ENCODE measurements at regions not wholly inside any gene's neighbourhood (a gene's known extent, or its start where the extent isn't known, plus 50 kb on each side); places are given as distances from the start of the nearest gene placed in this dataset.

DNA sequence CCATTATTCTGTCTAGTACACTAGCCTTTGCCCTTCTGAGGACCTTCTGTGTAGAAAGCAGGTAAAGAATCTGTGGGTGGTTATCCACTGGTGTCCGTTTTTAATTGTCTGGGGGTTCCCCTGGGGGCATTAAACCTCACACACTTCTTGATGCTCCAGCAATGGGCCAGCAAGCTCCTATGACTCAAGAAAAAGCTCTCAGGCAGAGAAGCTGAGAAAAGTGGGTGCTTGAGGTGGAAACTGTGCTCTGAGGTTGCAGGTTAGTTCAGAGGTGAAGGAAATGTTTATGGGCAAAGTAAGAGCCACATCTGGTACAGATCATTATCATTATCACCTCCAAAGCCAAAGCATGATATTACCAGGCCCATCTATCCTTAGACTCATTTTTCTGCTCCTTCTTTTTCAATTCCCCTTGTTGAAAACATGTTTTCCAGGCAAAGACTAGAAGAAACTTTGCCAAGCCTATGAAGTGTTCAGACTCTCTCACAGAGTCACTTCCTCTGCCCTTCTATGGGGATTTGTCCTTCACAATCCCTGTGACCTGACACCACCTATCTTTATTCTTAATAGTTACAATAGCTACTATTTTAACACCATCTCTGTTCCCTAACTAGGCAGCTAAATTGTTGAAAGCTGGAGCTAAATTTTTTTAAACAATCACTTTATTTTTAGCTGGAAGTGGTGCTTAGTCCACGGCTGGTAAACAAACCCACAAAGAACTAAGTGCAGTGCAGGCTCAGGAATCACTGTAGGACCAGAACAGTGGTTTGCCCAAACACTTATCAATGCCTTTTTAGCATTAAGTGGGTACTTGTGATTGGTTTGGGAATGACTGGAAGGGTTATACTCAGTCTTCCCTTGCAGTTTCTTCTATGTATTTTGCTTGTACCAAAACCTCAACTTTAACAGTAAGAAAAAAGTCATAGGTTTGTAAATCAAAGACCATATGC, 512.8 kb upstream of the POU3F3 start:
- no peaks in the 10 kb centered on the region for H3K4me1 ChIP-seq
- no peak overlapping the region for H3K4me3 ChIP-seq
- 0 out of 2 replicates have a peak, but pooled peaks cover 2% of the 10 kb centered on the region for H3K9me3 ChIP-seq (replicated peaks)

DNA sequence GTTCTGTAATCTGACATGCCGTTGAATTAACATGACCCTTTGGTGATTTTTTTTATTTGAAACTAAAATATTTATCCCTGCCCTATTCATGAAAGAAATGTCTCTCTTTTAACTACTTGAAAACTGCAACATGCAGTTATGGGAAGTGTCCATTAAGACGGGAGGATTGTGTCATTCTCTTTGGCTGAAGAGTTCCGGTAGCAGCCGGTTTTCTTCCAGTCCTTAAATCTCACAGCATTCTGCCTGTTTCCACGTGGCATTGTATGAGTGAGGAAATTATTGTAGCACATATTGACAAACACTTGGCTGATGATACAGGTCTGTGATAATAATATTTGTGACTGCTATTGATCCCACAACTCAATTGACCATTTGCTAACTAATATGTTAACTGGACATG, 509.6 kb upstream of the POU3F3 start:
- no peak for DNase-seq
- no peak overlapping the region for H3K4me3 ChIP-seq
- H3K4me1 ChIP-seq = no peaks in the 10 kb centered on the region
- no peaks in the 10 kb centered on the region; the same call in 1 of the 2 replicates for H3K9me3 ChIP-seq (replicated peaks)
- no peaks in the 10 kb centered on the region for H3K36me3 ChIP-seq
- H3K27me3 ChIP-seq = no peaks in the 10 kb centered on the region
- no peak overlapping the region for H3K27ac ChIP-seq

More for the DNA sequence above, 512.8 kb upstream of the POU3F3 start:
- DNase-seq = no peak
- Histone ChIP-seq H3K36me3 (no peaks in the 10 kb centered on the region), H3K27ac (no peak overlapping the region), H3K27me3 (no peaks in the 10 kb centered on the region)

DNA sequence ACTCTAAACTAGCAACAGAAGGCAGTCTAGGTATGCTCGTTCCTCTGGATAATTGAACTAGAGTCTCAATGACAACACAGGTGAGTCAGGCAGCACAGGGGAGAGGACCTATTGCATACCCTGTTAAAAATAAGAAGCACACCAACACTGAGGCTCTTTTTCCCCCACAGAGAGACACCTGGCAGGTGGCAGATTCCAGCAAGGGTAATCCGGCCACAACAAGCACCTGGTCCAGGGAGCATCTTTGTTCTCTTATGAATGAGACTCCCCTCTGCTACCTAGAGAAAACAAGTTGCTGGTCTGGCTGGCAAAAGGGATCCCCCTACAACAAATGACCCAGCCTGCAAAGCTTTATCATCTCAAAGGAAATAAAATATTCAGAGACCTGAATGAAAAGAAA, 508.9 kb upstream of the POU3F3 start:
- Histone ChIP-seq H3K27me3 (no peaks in the 10 kb centered on the region), H3K4me1 (no peaks in the 10 kb centered on the region), H3K27ac (no peak overlapping the region), H3K4me3 (no peak overlapping the region), H3K9me3 (replicated peaks) (no peaks in the 10 kb centered on the region; the same call in 1 of the 2 replicates), H3K36me3 (no peaks in the 10 kb centered on the region)
- no peak for DNase-seq

DNA sequence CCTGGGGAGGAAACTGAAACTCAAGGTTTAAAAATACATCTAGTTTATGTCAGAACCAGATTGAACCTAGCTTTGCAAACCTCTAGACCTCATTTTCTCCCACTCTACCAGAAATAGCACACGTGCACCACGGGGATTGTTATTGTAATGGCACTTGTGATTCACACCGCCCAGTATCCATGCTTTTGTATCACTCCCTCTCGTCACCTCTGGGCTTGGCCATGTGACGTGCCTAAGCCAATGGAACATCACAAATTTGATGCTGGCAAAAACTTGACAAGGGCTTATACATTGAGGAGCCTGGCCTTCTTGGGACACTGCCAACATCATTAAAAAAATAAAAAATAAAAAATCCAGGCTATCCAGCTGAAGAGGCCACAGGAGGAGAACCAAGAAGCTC, 495.8 kb upstream of the POU3F3 start:
- no peaks in the 10 kb centered on the region for H3K9me3 ChIP-seq (replicated peaks)
- H3K4me1 ChIP-seq = no peaks in the 10 kb centered on the region
- H3K4me3 ChIP-seq = no peak overlapping the region
- no peaks in the 10 kb centered on the region for H3K36me3 ChIP-seq
- no peak overlapping the region for H3K27ac ChIP-seq
- DNase-seq = peak in 1 of 2 experiments; percentile 23
- H3K27me3 ChIP-seq = no peaks in the 10 kb centered on the region

DNA sequence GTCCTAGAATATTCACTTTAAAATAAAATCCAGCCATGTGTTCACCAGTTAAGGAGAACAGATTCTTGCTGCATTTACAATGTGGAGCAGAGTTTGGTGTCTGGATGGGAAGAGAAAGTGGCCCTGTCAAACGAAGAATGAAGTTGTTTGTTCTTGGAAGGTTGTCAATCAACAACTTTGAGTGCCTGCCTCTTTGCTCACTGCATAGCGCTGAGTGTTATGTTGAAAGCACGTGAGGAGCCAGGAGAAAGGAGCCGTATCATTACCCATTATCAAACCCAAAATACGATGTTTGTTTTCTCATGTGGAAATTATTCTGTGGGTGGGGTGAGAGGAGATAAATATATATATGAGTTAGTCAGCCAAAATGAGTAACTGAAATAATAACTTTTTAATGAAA, 492.5 kb upstream of the POU3F3 start:
- no peaks in the 10 kb centered on the region for H3K4me1 ChIP-seq
- H3K27ac ChIP-seq = no peak overlapping the region
- H3K27me3 ChIP-seq = no peaks in the 10 kb centered on the region; the same call in 1 of the 2 replicates
- no peaks in the 10 kb centered on the region for H3K9me3 ChIP-seq (replicated peaks)
- H3K4me3 ChIP-seq = no peak overlapping the region
- no peaks in the 10 kb centered on the region for H3K36me3 ChIP-seq
- no peak for DNase-seq

DNA sequence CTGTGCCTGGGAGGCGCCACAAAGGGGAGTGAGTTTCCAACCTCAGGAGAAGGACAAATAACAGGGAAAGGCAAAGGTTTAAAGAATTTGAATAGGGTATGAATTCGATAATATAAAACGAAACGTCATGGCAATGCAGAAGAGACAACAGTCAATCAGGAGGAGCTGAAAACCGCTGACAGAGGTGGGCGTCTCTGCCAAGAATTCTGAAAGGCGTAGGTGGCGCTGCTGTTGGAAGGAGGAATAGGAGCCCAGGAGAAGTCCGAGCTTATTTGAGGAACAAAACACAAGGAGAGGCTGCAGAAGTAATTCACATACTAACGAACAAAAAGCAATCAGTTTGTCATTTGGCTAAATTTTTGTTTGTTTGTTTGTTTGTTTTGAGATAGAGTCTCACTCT, 485.8 kb upstream of the POU3F3 start:
- no peaks in the 10 kb centered on the region for H3K4me1 ChIP-seq

DNA sequence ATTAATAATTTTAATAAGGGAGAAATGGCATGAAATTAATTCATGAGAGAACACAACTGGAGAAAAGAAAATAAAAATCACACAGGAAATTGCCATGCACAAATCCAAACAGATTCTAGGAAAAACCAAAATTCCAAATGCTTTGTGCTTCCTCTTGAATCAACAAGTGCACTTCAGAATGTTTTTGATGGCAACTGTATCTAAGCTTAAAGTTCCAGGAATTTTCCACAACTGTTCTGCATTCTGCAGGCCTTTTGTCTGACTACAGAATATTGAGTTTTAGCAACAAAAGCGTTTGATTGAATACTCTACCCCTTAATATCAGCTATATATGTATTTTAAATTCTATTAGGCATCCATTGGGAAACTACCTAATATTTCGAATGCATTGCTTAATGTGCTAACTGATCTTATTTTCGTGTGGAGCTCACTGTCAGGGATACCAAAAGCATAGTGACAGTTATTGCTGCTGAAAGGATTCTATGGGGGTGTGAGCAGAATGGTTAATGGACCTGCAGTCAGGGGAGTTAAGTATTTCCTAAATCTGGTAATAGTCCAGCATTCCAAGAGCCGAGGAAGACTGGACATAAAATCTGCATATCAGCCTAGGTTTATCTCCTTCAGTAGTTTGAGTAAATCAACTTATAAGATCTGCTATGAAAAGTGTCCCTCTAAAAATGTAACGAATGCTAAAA, 482.7 kb upstream of the POU3F3 start:
- no peaks in the 10 kb centered on the region for H3K36me3 ChIP-seq
- no peak overlapping the region for H3K4me3 ChIP-seq
- no peak for DNase-seq
- H3K9me3 ChIP-seq (replicated peaks) = no peaks in the 10 kb centered on the region
- H3K27ac ChIP-seq = no peak overlapping the region
- H3K27me3 ChIP-seq = no peaks in the 10 kb centered on the region; the same call in 1 of the 2 replicates
- no peaks in the 10 kb centered on the region for H3K4me1 ChIP-seq

More for the DNA sequence above, 485.8 kb upstream of the POU3F3 start:
- H3K4me3 ChIP-seq = no peak overlapping the region
- H3K27ac ChIP-seq = no peak overlapping the region
- H3K9me3 ChIP-seq (replicated peaks) = no peaks in the 10 kb centered on the region
- DNase-seq = no peak
- H3K27me3 ChIP-seq = no peaks in the 10 kb centered on the region; the same call in 1 of the 2 replicates
- no peaks in the 10 kb centered on the region for H3K36me3 ChIP-seq

DNA sequence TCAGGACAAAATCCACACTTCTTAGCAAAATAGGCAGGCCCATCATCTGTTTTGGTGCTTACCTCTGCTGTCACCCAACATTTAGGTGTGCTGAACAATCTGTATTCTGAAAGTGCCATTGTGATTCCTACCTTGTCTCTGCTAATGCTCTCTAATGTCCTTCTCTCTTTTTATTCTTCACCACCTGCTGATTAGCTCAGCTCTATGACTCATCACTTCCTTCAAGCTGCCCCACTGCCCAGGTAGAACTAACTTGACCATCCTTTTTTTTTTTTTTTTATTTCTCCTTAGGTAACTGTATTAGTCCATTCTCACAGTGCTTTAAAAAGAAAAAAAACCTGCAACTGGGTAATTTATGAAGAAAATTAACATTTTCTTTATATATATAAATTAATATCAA, 478.7 kb upstream of the POU3F3 start:
- no peak overlapping the region for H3K4me3 ChIP-seq
- H3K27ac ChIP-seq = no peak overlapping the region
- H3K4me1 ChIP-seq = no peaks in the 10 kb centered on the region
- H3K9me3 ChIP-seq (replicated peaks) = no peaks in the 10 kb centered on the region
- no peaks in the 10 kb centered on the region for H3K27me3 ChIP-seq
- DNase-seq = no peak
- no peaks in the 10 kb centered on the region for H3K36me3 ChIP-seq

DNA sequence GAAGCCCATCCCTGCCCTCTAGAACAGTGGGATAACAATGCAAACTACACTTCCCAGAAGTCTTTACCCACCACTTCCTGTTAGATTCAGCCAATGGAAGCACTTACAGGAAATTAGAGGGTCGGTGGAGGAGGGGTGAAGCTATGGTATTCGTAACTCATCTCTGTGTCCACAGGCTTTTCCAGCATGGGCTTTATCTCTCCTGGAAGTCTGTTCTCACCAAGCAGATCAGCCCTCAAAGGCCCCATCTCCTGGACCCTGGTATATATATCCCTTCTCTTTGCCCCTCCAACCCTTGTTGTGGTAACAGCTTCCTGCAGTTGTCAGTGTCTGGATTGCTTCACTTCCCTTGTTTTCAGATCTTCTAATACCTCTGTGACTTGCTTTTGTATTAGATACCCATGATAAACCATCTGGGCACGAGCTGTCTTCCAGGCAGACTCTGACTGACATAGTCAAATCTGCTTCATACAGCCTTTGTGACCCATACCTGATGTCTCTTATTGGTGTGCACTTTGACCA, 475.0 kb upstream of the POU3F3 start:
- no peaks in the 10 kb centered on the region for H3K27me3 ChIP-seq
- DNase-seq = peak; percentile 49 to 72
- no peaks in the 10 kb centered on the region for H3K36me3 ChIP-seq
- no peaks in the 10 kb centered on the region for H3K4me1 ChIP-seq
- peak overlapping the region; percentile 60 for H3K4me3 ChIP-seq
- H3K9me3 ChIP-seq (replicated peaks) = no peaks in the 10 kb centered on the region
- H3K27ac ChIP-seq = peak overlapping the region; percentile 31; the same call in 1 of the 2 replicates

DNA sequence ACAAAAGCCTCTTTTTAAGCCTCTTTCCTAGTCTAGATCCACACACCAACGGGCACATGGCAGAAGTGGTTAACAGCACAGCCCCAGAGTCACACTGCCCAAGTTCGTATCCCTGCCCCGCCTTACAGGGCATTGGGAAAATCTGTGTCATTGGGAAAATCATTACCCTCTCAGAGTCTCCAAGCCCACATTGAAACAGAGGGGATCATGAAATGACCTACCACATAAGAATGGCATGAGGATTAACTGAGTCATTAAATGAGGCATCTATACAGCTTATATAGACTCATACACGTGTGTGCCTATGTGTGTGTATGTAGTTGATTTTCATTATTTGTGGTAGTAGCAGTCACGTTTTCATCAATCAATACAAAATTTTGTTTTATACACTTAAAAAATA, 469.0 kb upstream of the POU3F3 start:
- H3K9me3 ChIP-seq (replicated peaks) = no peaks in the 10 kb centered on the region
- H3K4me3 ChIP-seq = no peak overlapping the region
- H3K4me1 ChIP-seq = no peaks in the 10 kb centered on the region
- H3K27me3 ChIP-seq = no peaks in the 10 kb centered on the region
- no peak overlapping the region for H3K27ac ChIP-seq
- DNase-seq = no peak
- H3K36me3 ChIP-seq = no peaks in the 10 kb centered on the region

DNA sequence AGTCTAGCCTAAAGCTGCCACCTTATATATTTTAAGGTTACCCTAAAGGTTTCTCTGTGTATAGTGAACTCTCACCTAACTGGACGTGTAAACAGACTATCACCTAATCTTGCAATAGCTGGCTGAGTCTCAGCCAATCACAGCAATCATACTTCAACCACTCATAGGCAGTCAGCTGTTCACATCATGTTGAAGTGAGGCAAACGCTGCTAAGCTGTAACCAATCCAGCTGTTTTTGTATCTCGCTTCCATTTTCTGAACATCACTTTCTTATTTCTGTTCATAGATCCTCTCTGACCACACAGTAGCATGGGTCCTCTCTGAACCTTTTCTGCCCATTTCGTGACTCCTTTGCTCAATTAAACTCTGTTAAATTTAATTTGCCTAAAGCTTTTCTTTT, 468.2 kb upstream of the POU3F3 start:
- H3K4me1 ChIP-seq = no peaks in the 10 kb centered on the region
- DNase-seq = peak in 1 of 2 experiments; percentile 27
- H3K4me3 ChIP-seq = no peak overlapping the region
- no peaks in the 10 kb centered on the region for H3K36me3 ChIP-seq
- H3K9me3 ChIP-seq (replicated peaks) = no peaks in the 10 kb centered on the region
- no peak overlapping the region for H3K27ac ChIP-seq
- H3K27me3 ChIP-seq = no peaks in the 10 kb centered on the region

DNA sequence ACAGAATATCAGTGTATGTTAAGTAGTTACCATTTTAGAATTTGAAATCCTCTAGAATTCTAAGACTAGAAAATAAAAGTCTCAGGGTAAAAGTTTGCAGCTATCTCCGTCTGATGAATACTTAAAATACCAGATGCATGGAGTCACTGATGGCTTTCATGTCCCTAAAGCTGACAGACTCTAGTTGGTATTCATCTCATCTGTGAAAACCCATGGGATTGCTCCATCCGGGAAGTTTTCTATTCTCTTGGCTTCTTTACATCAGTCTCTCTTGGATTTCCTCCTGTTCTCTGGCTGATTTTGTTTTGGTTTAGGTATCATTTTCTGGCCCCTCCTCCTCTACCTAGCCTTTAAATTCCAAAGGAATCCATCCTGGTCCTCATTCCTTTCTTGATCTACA, 465.6 kb upstream of the POU3F3 start:
- Histone ChIP-seq H3K9me3 (replicated peaks) (no peaks in the 10 kb centered on the region), H3K27ac (no peak overlapping the region), H3K36me3 (no peaks in the 10 kb centered on the region), H3K4me3 (no peak overlapping the region), H3K27me3 (no peaks in the 10 kb centered on the region), H3K4me1 (no peaks in the 10 kb centered on the region)
- DNase-seq = no peak

DNA sequence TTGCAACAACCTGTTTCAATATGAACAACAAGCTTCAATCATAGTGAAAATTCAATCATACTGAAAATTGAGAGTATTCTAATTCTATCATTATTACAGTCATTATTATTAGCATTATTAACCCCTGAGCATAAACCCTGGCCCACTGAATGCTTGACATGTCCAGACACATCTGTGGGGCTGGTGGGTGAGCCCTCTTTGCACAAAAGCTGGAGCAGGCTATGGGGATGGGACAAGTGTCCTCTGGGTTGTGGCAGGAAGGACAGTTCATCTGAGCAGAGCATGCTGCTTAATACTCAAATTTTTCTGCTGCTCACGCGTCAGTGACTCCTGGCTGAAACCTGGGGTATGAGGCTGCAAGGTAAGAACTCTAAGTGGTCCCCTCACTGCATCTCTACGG, 451.1 kb upstream of the POU3F3 start:
- no peaks in the 10 kb centered on the region for H3K9me3 ChIP-seq (replicated peaks)
- no peak overlapping the region for H3K27ac ChIP-seq
- H3K4me1 ChIP-seq = peaks cover 4% of the 10 kb centered on the region; the same call in 1 of the 2 replicates
- no peak overlapping the region for H3K4me3 ChIP-seq
- no peaks in the 10 kb centered on the region for H3K36me3 ChIP-seq
- DNase-seq = no peak
- H3K27me3 ChIP-seq = no peaks in the 10 kb centered on the region

DNA sequence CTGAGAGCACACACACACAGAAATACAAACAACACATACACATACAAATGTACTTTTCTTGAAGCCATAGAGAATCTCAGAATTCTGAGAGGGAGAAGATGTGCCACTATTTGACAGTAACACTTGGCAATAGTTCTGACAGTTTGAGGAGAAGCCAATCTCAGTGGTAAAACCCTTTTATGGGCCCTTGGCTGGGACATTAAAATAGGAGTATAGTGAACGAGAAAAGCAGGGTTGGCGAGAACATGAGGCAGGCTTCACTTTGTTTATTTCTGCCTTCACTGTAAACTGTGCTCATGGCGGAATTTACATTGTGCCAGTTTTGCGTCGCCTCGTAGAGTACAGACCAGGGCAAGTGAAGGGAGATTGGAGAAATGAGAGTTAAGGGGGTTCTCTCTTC, 449.4 kb upstream of the POU3F3 start:
- H3K4me3 ChIP-seq = no peak overlapping the region
- DNase-seq = no peak
- no peaks in the 10 kb centered on the region for H3K9me3 ChIP-seq (replicated peaks)
- H3K4me1 ChIP-seq = peaks cover 11% of the 10 kb centered on the region
- H3K36me3 ChIP-seq = no peaks in the 10 kb centered on the region
- no peak overlapping the region for H3K27ac ChIP-seq
- no peaks in the 10 kb centered on the region for H3K27me3 ChIP-seq

DNA sequence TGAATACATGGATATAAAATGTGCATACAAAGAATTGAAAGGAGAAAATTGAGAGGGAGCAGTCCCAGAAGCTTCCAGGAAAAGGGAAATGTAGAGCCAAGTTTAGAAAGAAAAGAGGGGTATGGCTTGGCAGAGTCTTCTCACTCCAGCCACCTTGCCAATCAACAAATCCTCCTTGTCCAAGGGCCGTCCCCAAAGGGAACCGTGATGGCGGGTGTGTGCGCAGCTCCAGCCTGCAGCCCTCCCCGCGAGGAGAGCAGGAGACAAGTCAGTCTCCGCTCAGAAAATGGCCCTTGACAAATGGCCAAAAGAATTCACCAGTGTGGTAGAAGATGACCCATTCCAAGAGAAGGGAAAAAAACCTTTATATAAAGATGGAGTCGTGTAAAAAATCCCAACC, 448.3 kb upstream of the POU3F3 start:
- Histone ChIP-seq H3K4me3 (no peak overlapping the region), H3K27ac (no peak overlapping the region), H3K27me3 (no peaks in the 10 kb centered on the region), H3K36me3 (no peaks in the 10 kb centered on the region), H3K4me1 (peaks cover 22% of the 10 kb centered on the region), H3K9me3 (replicated peaks) (no peaks in the 10 kb centered on the region)
- no peak for DNase-seq
